NCI-H82 treated with DMSO at 0.1 percent for 48 hours (cell line): ENCODE measurements at regions not wholly inside any gene's neighbourhood (a gene's known extent, or its start where the extent isn't known, plus 50 kb on each side); places are given as distances from the start of the nearest gene placed in this dataset.

Source experiments
- DNase-seq: peaks from one replicate; lab custom pipeline; 2025; ENCODE audit not compliant: unreplicated experiment; lab: John Stamatoyannopoulos, UW

GRCh38 chr14:101474563-101475455 is 86.5 kb upstream of the DIO3 start:
- no peak for DNase-seq

- no peak for DNase-seq
Observed at GRCh38 chr14:101475456-101476257, 85.6 kb upstream of the DIO3 start.

- no peak for DNase-seq
Observed at GRCh38 chr14:101476258-101476915, 84.9 kb upstream of the DIO3 start.

GRCh38 chr14:101476916-101477553 is 84.3 kb upstream of the DIO3 start:
- DNase-seq = no peak

GRCh38 chr14:101477648-101478047 is 83.6 kb upstream of the DIO3 start:
- DNase-seq = peak; percentile 1

GRCh38 chr14:101478096-101478495 is 83.2 kb upstream of the DIO3 start:
- DNase-seq = no peak

GRCh38 chr14:101478796-101479410 is 82.4 kb upstream of the DIO3 start:
- no peak for DNase-seq

GRCh38 chr14:101480022-101480746 is 81.1 kb upstream of the DIO3 start:
- DNase-seq = peak; percentile 15

GRCh38 chr14:101480747-101481530 is 80.4 kb upstream of the DIO3 start:
- no peak for DNase-seq

- no peak for DNase-seq
Observed at GRCh38 chr14:101481557-101481956, 79.7 kb upstream of the DIO3 start.

- DNase-seq = no peak
Observed at GRCh38 chr14:101482066-101482465, 79.2 kb upstream of the DIO3 start.

- DNase-seq = no peak
Observed at GRCh38 chr14:101483829-101484228, 77.5 kb upstream of the DIO3 start.

- no peak for DNase-seq
Observed at GRCh38 chr14:101489092-101489760, 72.1 kb upstream of the DIO3 start.

- no peak for DNase-seq
Observed at GRCh38 chr14:101490771-101491170, 70.5 kb upstream of the DIO3 start.

GRCh38 chr14:101491841-101492240 is 69.5 kb upstream of the DIO3 start:
- no peak for DNase-seq

- no peak for DNase-seq
Observed at GRCh38 chr14:101492716-101493115, 68.6 kb upstream of the DIO3 start.

- no peak for DNase-seq
Observed at GRCh38 chr14:101494826-101495225, 66.5 kb upstream of the DIO3 start.

- no peak for DNase-seq
Observed at GRCh38 chr14:101495284-101495683, 66.0 kb upstream of the DIO3 start.
